Adrenal gland (tissue), 9 donors: ENCODE measurements at regions not wholly inside any gene's neighbourhood (a gene's known extent, or its start where the extent isn't known, plus 50 kb on each side); places are given as distances from the start of the nearest gene placed in this dataset.
A peak's percentile ranks its signal among the peaks of the same experiment; 100 is the strongest.

Experiments
- DNase-seq, 7 donors: peaks; one replicate each; pipeline ENCODE4 v3.0.0-alpha.2; 2019 to 2020
- H3K27ac ChIP-seq, 5 donors: fragments of 200-600 bp; sonication (generic) in 4 of 5; 1 replicate in 3 of 5; 2 replicates in 2 of 5; pipeline versions ENCODE4 v1.5.1 to v1.8.0; 2016 to 2020; ENCODE audit warnings: mild to moderate bottlenecking in 1 of 5
- H3K27me3 ChIP-seq: fragments of 200-600 bp; 2 replicates; pipeline ENCODE4 v1.8.0; 2021
- H3K36me3 ChIP-seq, 2 donors: fragments of 200-600 bp; replicated peaks in 1 of 2; 1 replicate in 1 of 2; 2 replicates in 1 of 2; pipeline versions ENCODE4 v1.5.1 to v1.8.0; 2018 to 2022
- H3K4me1 ChIP-seq, 2 donors: fragments of 200-600 bp; replicated peaks in 1 of 2; 1 replicate in 1 of 2; 2 replicates in 1 of 2; pipeline versions ENCODE4 v1.5.1 to v1.8.0; 2018 to 2021
- H3K4me3 ChIP-seq, 4 donors: fragments of 200-600 bp; sonication (generic) in 3 of 4; one replicate each; pipeline ENCODE4 v1.5.1; 2016 to 2018
- H3K9me3 ChIP-seq, 3 donors: fragments of 200-600 bp; sonication (generic) in 1 of 3; replicated peaks in 1 of 3; 1 replicate in 2 of 3; 2 replicates in 1 of 3; pipeline versions ENCODE4 v1.5.1 to v1.8.0; 2016 to 2021
- CTCF ChIP-seq, 6 experiments: fragments of 450-650 bp in 4 of 6; fragments of 200-600 bp in 2 of 6; sonication (generic) in 1 of 6; IDR thresholded peaks; 1 replicate in 5 of 6; 2 replicates in 1 of 6; pipeline versions ENCODE4 v1.5.1 to v1.8.0; 2016 to 2021; ENCODE audit warnings: antibody characterized with exemption in 6 of 6, mild to moderate bottlenecking in 2 of 6, moderate library complexity in 1 of 6
- POLR2A ChIP-seq, 2 donors: fragments of 450-650 bp; IDR thresholded peaks; one replicate each; pipeline ENCODE4 v1.6.1; 2017; ENCODE audit warnings: antibody characterized with exemption in 2 of 2, mild to moderate bottlenecking in 2 of 2, moderate library complexity in 1 of 2
- WGBS, 4 donors: extraction: QIAGEN DNeasy Blood & Tissue Kit in 2 of 4; methylation state at CpG; one replicate each; pipeline versions ENCODE4 v1.1.5 to v1.1.7; 2013 to 2017; 5-methylcytosine and 5-hydroxymethylcytosine counted together
- intact Hi-C, 2 donors: fragments of 100-400 bp; cut with DNase I; formaldehyde crosslinking; loops; one replicate each; pipeline versions ENCODE4 v1.14.1 to v1.15.0; 2022 to 2023
- donor health status: healthy with polysubstance abuse.
- donor health status: Bipolar disorder and iron deficiency.
- donor health status: DM: yes; HTN: yes; CAD: no.
- donor health status: DM: no; HTN: no; CAD: no.
- donor health status: DM: no; HTN: no; CAD: no.

GRCh38 chr3:150194513-150194912 lies 213.6 kb upstream of the TSC22D2 start:
- intact Hi-C loops: no loop called here
- no peak overlapping the region for H3K4me3 ChIP-seq
- peaks cover 0 to 5% (median under 1%) of the 10 kb centered on the region in 3 donors for H3K9me3 ChIP-seq
- TF ChIP-seq POLR2A (IDR thresholded peaks at IDR 0.05): no peak
- TF ChIP-seq CTCF (IDR thresholded peaks at IDR 0.05): no peak
- H3K27ac ChIP-seq: no peak overlapping the region
- WGBS, 4 donors: 85 to 93% (median 91%) methylated on average over 4 of the region's 4 CpGs
- H3K27me3 ChIP-seq: no peaks in the 10 kb centered on the region
- DNase-seq: no peak
- no peaks in the 10 kb centered on the region for H3K4me1 ChIP-seq
- H3K36me3 ChIP-seq: no peaks in the 10 kb centered on the region

- peaks cover 0 to 7% (median 6%) of the 10 kb centered on the region in 3 donors for H3K9me3 ChIP-seq
- DNase-seq: no peak
- intact Hi-C loops: loop anchor here (5.0 to 10.0 kb wide), 2 partner anchors 210 to 217 kb away; partner anchors contain the start of gene PFN2 (in 1 of the 2)
- peak overlapping the region in 1 of 4 donors; percentile 51 for H3K4me3 ChIP-seq
- 5 to 7% (median 6%) methylated on average over 7 to 8 of the region's 8 CpGs for WGBS, 4 donors
- TF ChIP-seq POLR2A (IDR thresholded peaks at IDR 0.05) (no peak), CTCF (IDR thresholded peaks at IDR 0.05) (no peak)
- no peak overlapping the region for H3K27ac ChIP-seq
- peaks cover 0 to 11% of the 10 kb centered on the region in 2 donors for H3K4me1 ChIP-seq
- no peaks in the 10 kb centered on the region for H3K27me3 ChIP-seq
- no peaks in the 10 kb centered on the region for H3K36me3 ChIP-seq
Measured at GRCh38 chr3:150184426-150185071, 213.9 kb upstream of the PFN2 start.

GRCh38 chr3:150183678-150184425 lies 213.2 kb upstream of the PFN2 start:
- Histone ChIP-seq H3K27me3 (no peaks in the 10 kb centered on the region), H3K36me3 (no peaks in the 10 kb centered on the region), H3K4me1 (peaks cover 0 to 11% of the 10 kb centered on the region in 2 donors), H3K27ac (no peak overlapping the region), H3K4me3 (peak overlapping the region in 1 of 4 donors; percentile 51), H3K9me3 (peaks cover 0 to 2% (median 0%) of the 10 kb centered on the region in 3 donors)
- WGBS, 4 donors: 3 to 6% (median 4%) methylated on average over 22 of the region's 22 CpGs
- intact Hi-C loops: loop anchor here (5.0 to 10.0 kb wide), 2 partner anchors 209 to 217 kb away; partner anchors contain the start of gene PFN2 (in 1 of the 2)
- TF ChIP-seq CTCF (IDR thresholded peaks at IDR 0.05) (peak; percentile 10 to 68 (median 50)), POLR2A (IDR thresholded peaks at IDR 0.05) (no peak)
- DNase-seq: peak; percentile 65 to 82 (median 69)

- peaks cover 0 to 11% of the 10 kb centered on the region in 2 donors for H3K4me1 ChIP-seq
- H3K27me3 ChIP-seq: no peaks in the 10 kb centered on the region
- no peaks in the 10 kb centered on the region for H3K9me3 ChIP-seq
- DNase-seq: no peak
- TF ChIP-seq POLR2A (IDR thresholded peaks at IDR 0.05): no peak
- TF ChIP-seq CTCF (IDR thresholded peaks at IDR 0.05): no peak
- 56 to 84% (median 74%) methylated on average over 1 of the region's 1 CpG for WGBS, 4 donors
- no peak overlapping the region for H3K27ac ChIP-seq
- no peak overlapping the region for H3K4me3 ChIP-seq
- no peaks in the 10 kb centered on the region for H3K36me3 ChIP-seq
- intact Hi-C loops: loop anchor here (5.0 to 10.0 kb wide), 2 partner anchors 206 to 213 kb away; partner anchors contain the start of gene PFN2 (in 1 of the 2)
Measured at GRCh38 chr3:150180334-150180733, 209.6 kb upstream of the PFN2 start.
